ENCODE measurements at regions not wholly inside any gene's neighbourhood (a gene's known extent, or its start where the extent isn't known, plus 50 kb on each side); places are given as distances from the start of the nearest gene placed in this dataset.

DNA sequence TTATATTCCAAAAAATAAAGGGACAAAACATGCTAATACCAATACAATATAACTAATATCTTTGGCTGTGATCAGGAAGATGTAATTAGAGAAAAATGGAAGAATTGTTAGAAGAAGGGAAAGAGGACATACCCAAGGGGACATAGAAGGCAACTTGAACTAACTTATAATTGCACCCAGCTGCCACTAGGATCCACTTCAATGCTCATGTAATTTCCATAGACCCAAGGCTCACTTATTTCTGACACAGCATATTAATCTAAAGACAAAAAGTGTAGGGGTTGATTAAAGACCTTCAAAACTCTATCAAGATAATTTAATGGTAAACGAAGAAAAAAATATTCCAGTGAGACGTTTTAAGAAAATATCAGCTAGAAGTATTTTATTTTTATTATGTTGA, 396.0 kb upstream of the ADGRB3 start (continued):
- TF ChIP-seq, protein P1, sequence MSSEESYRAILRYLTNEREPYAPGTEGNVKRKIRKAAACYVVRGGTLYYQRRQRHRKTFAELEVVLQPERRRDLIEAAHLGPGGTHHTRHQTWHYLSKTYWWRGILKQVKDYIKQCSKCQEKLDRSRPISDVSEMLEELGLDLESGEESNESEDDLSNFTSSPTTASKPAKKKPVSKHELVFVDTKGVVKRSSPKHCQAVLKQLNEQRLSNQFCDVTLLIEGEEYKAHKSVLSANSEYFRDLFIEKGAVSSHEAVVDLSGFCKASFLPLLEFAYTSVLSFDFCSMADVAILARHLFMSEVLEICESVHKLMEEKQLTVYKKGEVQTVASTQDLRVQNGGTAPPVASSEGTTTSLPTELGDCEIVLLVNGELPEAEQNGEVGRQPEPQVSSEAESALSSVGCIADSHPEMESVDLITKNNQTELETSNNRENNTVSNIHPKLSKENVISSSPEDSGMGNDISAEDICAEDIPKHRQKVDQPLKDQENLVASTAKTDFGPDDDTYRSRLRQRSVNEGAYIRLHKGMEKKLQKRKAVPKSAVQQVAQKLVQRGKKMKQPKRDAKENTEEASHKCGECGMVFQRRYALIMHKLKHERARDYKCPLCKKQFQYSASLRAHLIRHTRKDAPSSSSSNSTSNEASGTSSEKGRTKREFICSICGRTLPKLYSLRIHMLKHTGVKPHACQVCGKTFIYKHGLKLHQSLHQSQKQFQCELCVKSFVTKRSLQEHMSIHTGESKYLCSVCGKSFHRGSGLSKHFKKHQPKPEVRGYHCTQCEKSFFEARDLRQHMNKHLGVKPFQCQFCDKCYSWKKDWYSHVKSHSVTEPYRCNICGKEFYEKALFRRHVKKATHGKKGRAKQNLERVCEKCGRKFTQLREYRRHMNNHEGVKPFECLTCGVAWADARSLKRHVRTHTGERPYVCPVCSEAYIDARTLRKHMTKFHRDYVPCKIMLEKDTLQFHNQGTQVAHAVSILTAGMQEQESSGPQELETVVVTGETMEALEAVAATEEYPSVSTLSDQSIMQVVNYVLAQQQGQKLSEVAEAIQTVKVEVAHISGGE (CRISPR knock-in tag; IDR thresholded peaks at IDR 0.05), result no peak
- TF ChIP-seq POLR2A (IDR thresholded peaks at IDR 0.05; ENCODE audit: low read depth, low read length) (no peak), EED (IDR thresholded peaks at IDR 0.05; ENCODE audit: low read depth) (no peak), ATF7 (IDR thresholded peaks at IDR 0.05; ENCODE audit: low read depth) (no peak), IKZF1 (conservative IDR thresholded peaks at IDR 0.05) (no peak), ZNF622 (IDR thresholded peaks at IDR 0.05) (no peak), MYC (IDR thresholded peaks at IDR 0.05; ENCODE audit: insufficient read depth, insufficient read length, insufficient replicate concordance, low read length, severe bottlenecking) (no peak), WRNIP1 (IDR thresholded peaks at IDR 0.05; ENCODE audit: borderline replicate concordance, low read depth, low read length) (no peak), EP300 (IDR thresholded peaks at IDR 0.05; ENCODE audit: borderline replicate concordance in 1 of 2, control insufficient read depth in 1 of 2, low read depth in 2 of 2, low read length in 2 of 2) (no peak), SMC3 (IDR thresholded peaks at IDR 0.05; ENCODE audit: borderline replicate concordance, low read length) (no peak), MYB (IDR thresholded peaks at IDR 0.05; ENCODE audit: borderline replicate concordance, low read depth, low read length) (no peak), HCFC1 (IDR thresholded peaks at IDR 0.05; ENCODE audit: low read length) (no peak)
- TF ChIP-seq, protein P2, sequence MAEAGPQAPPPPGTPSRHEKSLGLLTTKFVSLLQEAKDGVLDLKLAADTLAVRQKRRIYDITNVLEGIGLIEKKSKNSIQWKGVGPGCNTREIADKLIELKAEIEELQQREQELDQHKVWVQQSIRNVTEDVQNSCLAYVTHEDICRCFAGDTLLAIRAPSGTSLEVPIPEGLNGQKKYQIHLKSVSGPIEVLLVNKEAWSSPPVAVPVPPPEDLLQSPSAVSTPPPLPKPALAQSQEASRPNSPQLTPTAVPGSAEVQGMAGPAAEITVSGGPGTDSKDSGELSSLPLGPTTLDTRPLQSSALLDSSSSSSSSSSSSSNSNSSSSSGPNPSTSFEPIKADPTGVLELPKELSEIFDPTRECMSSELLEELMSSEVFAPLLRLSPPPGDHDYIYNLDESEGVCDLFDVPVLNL (IDR thresholded peaks at IDR 0.05; ENCODE audit: low read depth, low read length), result no peak
- TF ChIP-seq, protein P3, sequence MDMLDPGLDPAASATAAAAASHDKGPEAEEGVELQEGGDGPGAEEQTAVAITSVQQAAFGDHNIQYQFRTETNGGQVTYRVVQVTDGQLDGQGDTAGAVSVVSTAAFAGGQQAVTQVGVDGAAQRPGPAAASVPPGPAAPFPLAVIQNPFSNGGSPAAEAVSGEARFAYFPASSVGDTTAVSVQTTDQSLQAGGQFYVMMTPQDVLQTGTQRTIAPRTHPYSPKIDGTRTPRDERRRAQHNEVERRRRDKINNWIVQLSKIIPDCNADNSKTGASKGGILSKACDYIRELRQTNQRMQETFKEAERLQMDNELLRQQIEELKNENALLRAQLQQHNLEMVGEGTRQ (IDR thresholded peaks at IDR 0.05; ENCODE audit: borderline replicate concordance, low read depth, low read length), result no peak
